H1 (cell line): ENCODE measurements at regions not wholly inside any gene's neighbourhood (a gene's known extent, or its start where the extent isn't known, plus 50 kb on each side); places are given as distances from the start of the nearest gene placed in this dataset.

ENCODE experiments used
- CTCF ChIA-PET: fragments of 300-600 bp; sonication (Branson Sonifier 250); formaldehyde crosslinking; loops from one replicate; lab custom pipeline; 2021; ENCODE audit not compliant: partially characterized antibody; lab: Charles Lee
- POLR2A ChIA-PET: fragments of 300-600 bp; sonication (Branson Sonifier 250); formaldehyde crosslinking; loops from one replicate; lab custom pipeline; 2021; ENCODE audit warnings: inconsistent platforms; ENCODE audit not compliant: partially characterized antibody; lab: Charles Lee
- DNase-seq, 2 experiments: peaks; one replicate each; pipeline versions ENCODE4 v3.0.0 to v3.0.0-alpha.2; 2010 to 2022; ENCODE audit warnings: low spot score in 2 of 2, low read depth in 1 of 2, mixed read lengths in 1 of 2
- FAIRE-seq: peaks from 2 replicates; lab custom pipeline; 2011; peaks lifted over from hg19 to GRCh38; lab: Jason Lieb, UNC
- H2AFZ ChIP-seq: 2 replicates; pipeline ENCODE4 v1.8.1; 2012; ENCODE audit warnings: low read length, inconsistent platforms
- H2AK5ac ChIP-seq: 2 replicates; pipeline ENCODE4 v1.6.1; 2013; ENCODE audit warnings: low read depth, low read length
- H2BK120ac ChIP-seq: replicated peaks from 2 replicates; pipeline ENCODE3; 2013; ENCODE audit warnings: low read depth, low read length, inconsistent platforms
- H2BK12ac ChIP-seq: 2 replicates; pipeline ENCODE4 v1.6.1; 2013; ENCODE audit warnings: low read depth, low read length
- H2BK15ac ChIP-seq: 2 replicates; pipeline ENCODE4 v1.6.1; 2013; ENCODE audit warnings: low read length
- H2BK20ac ChIP-seq: 2 replicates; pipeline ENCODE4 v1.6.1; 2013; ENCODE audit warnings: low read length
- H2BK5ac ChIP-seq: 2 replicates; pipeline ENCODE4 v1.6.1; 2013; ENCODE audit warnings: low read depth, low read length
- H3K14ac ChIP-seq: 2 replicates; pipeline ENCODE4 v1.6.1; 2013; ENCODE audit warnings: inconsistent platforms; ENCODE audit not compliant: insufficient read length
- H3K18ac ChIP-seq: 2 replicates; pipeline ENCODE4 v1.6.1; 2013; ENCODE audit warnings: low read length; ENCODE audit errors: extremely low read depth
- H3K23ac ChIP-seq: 2 replicates; pipeline ENCODE4 v1.6.1; 2013; ENCODE audit warnings: inconsistent platforms; ENCODE audit not compliant: insufficient read length
- H3K23me2 ChIP-seq: 2 replicates; pipeline ENCODE4 v1.6.1; 2013; ENCODE audit warnings: low read depth, low read length
- H3K27ac ChIP-seq: 2 replicates; pipeline ENCODE4 v1.6.1; 2011; ENCODE audit warnings: low read depth, low read length, inconsistent platforms
- H3K27me3 ChIP-seq, 4 experiments: replicated peaks in 1 of 4; 1 replicate in 1 of 4; 2 replicates in 3 of 4; pipeline versions ENCODE4 v1.6.1 to v1.8.1; 2011 to 2013; ENCODE audit warnings: low read length in 3 of 4, mild to moderate bottlenecking in 3 of 4, inconsistent platforms in 2 of 4, mixed read lengths in 2 of 4, moderate library complexity in 1 of 4; ENCODE audit not compliant: control insufficient read depth in 3 of 4, insufficient read depth in 3 of 4; ENCODE audit errors: extremely low read depth in 1 of 4
- H3K36me3 ChIP-seq, 4 experiments: 2 replicates each; pipeline versions ENCODE4 v1.6.1 to v1.8.1; 2011 to 2013; ENCODE audit warnings: mild to moderate bottlenecking in 4 of 4, low read length in 3 of 4, moderate library complexity in 2 of 4, control low read depth in 1 of 4, inconsistent platforms in 1 of 4; ENCODE audit not compliant: insufficient read depth in 4 of 4, control insufficient read depth in 2 of 4
- H3K4ac ChIP-seq: replicated peaks from 2 replicates; pipeline ENCODE3; 2013; ENCODE audit warnings: low read length, low read depth, mixed read lengths, inconsistent platforms; ENCODE audit not compliant: insufficient read length
- H3K4me1 ChIP-seq, 4 experiments: replicated peaks in 1 of 4; 1 replicate in 1 of 4; 2 replicates in 3 of 4; pipeline versions ENCODE4 v1.6.1 to v1.8.1; 2011 to 2013; ENCODE audit warnings: low read length in 3 of 4, inconsistent platforms in 2 of 4, mixed read lengths in 1 of 4; ENCODE audit not compliant: insufficient read depth in 4 of 4, control insufficient read depth in 3 of 4
- H3K4me2 ChIP-seq, 2 experiments: 2 replicates each; pipeline versions ENCODE4 v1.6.1 to v1.8.1; 2011 to 2013; ENCODE audit warnings: low read depth in 2 of 2, low read length in 2 of 2, control low read depth in 1 of 2, inconsistent platforms in 1 of 2, mild to moderate bottlenecking in 1 of 2; ENCODE audit not compliant: insufficient read depth in 1 of 2
- H3K4me3 ChIP-seq, 4 experiments: fragments of 200-600, 300-600 bp in 1 of 4; sonication (generic), shearing (Covaris generic), sonication (Bioruptor Twin) in 1 of 4; 2 replicates each; pipeline versions ENCODE4 v1.5.1 to v1.8.1; 2011 to 2016; ENCODE audit warnings: low read length in 4 of 4, low read depth in 3 of 4, control low read depth in 2 of 4, inconsistent platforms in 2 of 4, mild to moderate bottlenecking in 2 of 4, mixed read lengths in 1 of 4, moderate library complexity in 1 of 4; ENCODE audit not compliant: insufficient read depth in 2 of 4; ENCODE audit errors: extremely low read depth in 1 of 4
- H3K56ac ChIP-seq: replicated peaks from 2 replicates; pipeline ENCODE3; 2013; ENCODE audit warnings: low read depth, mild to moderate bottlenecking, mixed read lengths, low read length, inconsistent platforms; ENCODE audit not compliant: insufficient read length
- H3K79me1 ChIP-seq: 2 replicates; pipeline ENCODE4 v1.6.1; 2013; ENCODE audit warnings: low read depth, low read length, control low read depth
- H3K79me2 ChIP-seq, 2 experiments: 2 replicates each; pipeline versions ENCODE4 v1.6.1 to v1.8.1; 2012 to 2013; ENCODE audit warnings: low read length in 2 of 2, mild to moderate bottlenecking in 2 of 2, inconsistent platforms in 1 of 2; ENCODE audit not compliant: insufficient read depth in 2 of 2, control insufficient read depth in 1 of 2
- H3K9ac ChIP-seq, 4 experiments: replicated peaks in 1 of 4; 1 replicate in 1 of 4; 2 replicates in 3 of 4; pipeline versions ENCODE4 v1.6.1 to v1.8.1; 2011 to 2013; ENCODE audit warnings: low read depth in 3 of 4, low read length in 3 of 4, control low read depth in 2 of 4, mild to moderate bottlenecking in 2 of 4, moderate library complexity in 2 of 4, inconsistent platforms in 1 of 4; ENCODE audit errors: extremely low read depth in 1 of 4
- H3K9me3 ChIP-seq, 2 experiments: 2 replicates each; pipeline versions ENCODE4 v1.6.1 to v1.8.1; 2012 to 2013; ENCODE audit warnings: mild to moderate bottlenecking in 2 of 2, moderate library complexity in 2 of 2, control low read depth in 1 of 2, inconsistent platforms in 1 of 2, low read depth in 1 of 2, low read length in 1 of 2, mixed read lengths in 1 of 2; ENCODE audit not compliant: insufficient read depth in 2 of 2
- H4K20me1 ChIP-seq, 2 experiments: replicated peaks in 1 of 2; 2 replicates each; pipeline versions ENCODE3 to v1.8.1; 2011 to 2013; ENCODE audit warnings: inconsistent platforms in 2 of 2, low read length in 2 of 2, mild to moderate bottlenecking in 1 of 2; ENCODE audit not compliant: insufficient read depth in 2 of 2, control insufficient read depth in 1 of 2
- H4K5ac ChIP-seq: 2 replicates; pipeline ENCODE4 v1.6.1; 2013; ENCODE audit warnings: low read length, low read depth, mixed read lengths, inconsistent platforms; ENCODE audit not compliant: insufficient read length
- H4K8ac ChIP-seq: 2 replicates; pipeline ENCODE4 v1.8.0; 2013; ENCODE audit warnings: mild to moderate bottlenecking, moderate library complexity, low read length, inconsistent platforms; ENCODE audit not compliant: insufficient read depth; ENCODE audit errors: extremely low read depth
- H4K91ac ChIP-seq: replicated peaks from 2 replicates; pipeline ENCODE3; 2013; ENCODE audit warnings: low read length, mixed read lengths, inconsistent platforms; ENCODE audit not compliant: insufficient read length
- ATF2 ChIP-seq: IDR thresholded peaks from 2 replicates; pipeline ENCODE4 v1.6.1; 2012; ENCODE audit warnings: low read length, inconsistent platforms
- ATF3 ChIP-seq: IDR thresholded peaks from 2 replicates; pipeline ENCODE4 v1.6.1; 2011; ENCODE audit warnings: low read depth, mild to moderate bottlenecking, low read length; ENCODE audit not compliant: insufficient read depth
- BRCA1 ChIP-seq: IDR thresholded peaks from 2 replicates; pipeline ENCODE4 v1.6.1; 2012; ENCODE audit warnings: low read depth, low read length, improper control_type of control experiment
- KDM4A ChIP-seq: IDR thresholded peaks from one replicate; pipeline ENCODE4 v1.7.1; 2012; ENCODE audit warnings: low read depth, mild to moderate bottlenecking, moderate library complexity, low read length, inconsistent platforms; ENCODE audit not compliant: severe bottlenecking
- RAD21 ChIP-seq, 2 experiments: IDR thresholded peaks in 1 of 2; conservative IDR thresholded peaks in 1 of 2; 2 replicates each; pipeline ENCODE4 v1.6.1; 2011; ENCODE audit warnings: low read depth in 2 of 2, low read length in 2 of 2, improper control_type of control experiment in 1 of 2, inconsistent platforms in 1 of 2, mild to moderate bottlenecking in 1 of 2, moderate library complexity in 1 of 2
- RBBP5 ChIP-seq: IDR thresholded peaks from 2 replicates; pipeline ENCODE4 v1.7.1; 2012; ENCODE audit warnings: low read depth, mild to moderate bottlenecking, inconsistent platforms, low read length, moderate library complexity, borderline replicate concordance
- WGBS, 2 experiments: shearing (Covaris generic) in 1 of 2; methylation state at CpG; one replicate each; pipeline versions ENCODE4 v1.1.6 to v1.1.7; 2013 to 2015; ENCODE audit warnings: low lambda C conversion rate in 2 of 2, mixed read lengths in 2 of 2, inconsistent platforms in 1 of 2, low coverage in 1 of 2, missing lambda C conversion rate in 1 of 2; ENCODE audit not compliant: insufficient replicate concordance in 2 of 2, insufficient coverage in 1 of 2, insufficient read length in 1 of 2; ENCODE audit errors: extremely low coverage in 1 of 2, missing lambda C conversion rate in 1 of 2; 5-methylcytosine and 5-hydroxymethylcytosine counted together

- Histone ChIP-seq H3K4me2 (no peak overlapping the region), H3K14ac (no peak overlapping the region), H3K18ac (no peak overlapping the region), H2BK5ac (no peak overlapping the region), H4K91ac (no peak overlapping the region), H3K4ac (no peak overlapping the region), H4K8ac (no peak overlapping the region), H4K5ac (no peak overlapping the region), H2BK20ac (no peak overlapping the region), H3K27ac (no peak overlapping the region), H2BK15ac (no peak overlapping the region), H3K23ac (no peak overlapping the region), H3K4me1 (no peaks in the 10 kb centered on the region), H2BK120ac (no peak overlapping the region), H3K9me3 (no peaks in the 10 kb centered on the region), H3K79me2 (no peaks in the 10 kb centered on the region), H3K9ac (no peak overlapping the region), H2AFZ (no peak overlapping the region), H3K79me1 (no peaks in the 10 kb centered on the region), H3K27me3 (no peaks in the 10 kb centered on the region), H2BK12ac (no peak overlapping the region), H4K20me1 (no peaks in the 10 kb centered on the region), H3K23me2 (no peaks in the 10 kb centered on the region), H3K4me3 (no peak overlapping the region), H3K36me3 (no peaks in the 10 kb centered on the region), H3K56ac (no peak overlapping the region), H2AK5ac (no peak overlapping the region)
- TF ChIP-seq RAD21 (IDR thresholded peaks at IDR 0.05 in 1 of 2, conservative IDR thresholded peaks at IDR 0.05 in 1 of 2; ENCODE audit: low read depth in 2 of 2, low read length in 2 of 2): no peak
- no peak for TF ChIP-seq KDM4A
- no peak for TF ChIP-seq ATF2
- no peak for TF ChIP-seq BRCA1
- no peak for TF ChIP-seq RBBP5
- no peak for TF ChIP-seq ATF3
- ChIA-PET CTCF (no interaction called here), POLR2A (no interaction called here)
- FAIRE-seq (no peak), DNase-seq (no peak)
- WGBS, 2 experiments: 91% methylated on average over 3 of the region's 3 CpGs; no CpG with 5 or more reads in 1 of the 2 experiments
These were observed 338.3 kb downstream of the LTN1 start for GRCh38 chr21:28654406-28654805.
